ENCODE measurements at regions not wholly inside any gene's neighbourhood (a gene's known extent, or its start where the extent isn't known, plus 50 kb on each side); places are given as distances from the start of the nearest gene placed in this dataset.

DNA sequence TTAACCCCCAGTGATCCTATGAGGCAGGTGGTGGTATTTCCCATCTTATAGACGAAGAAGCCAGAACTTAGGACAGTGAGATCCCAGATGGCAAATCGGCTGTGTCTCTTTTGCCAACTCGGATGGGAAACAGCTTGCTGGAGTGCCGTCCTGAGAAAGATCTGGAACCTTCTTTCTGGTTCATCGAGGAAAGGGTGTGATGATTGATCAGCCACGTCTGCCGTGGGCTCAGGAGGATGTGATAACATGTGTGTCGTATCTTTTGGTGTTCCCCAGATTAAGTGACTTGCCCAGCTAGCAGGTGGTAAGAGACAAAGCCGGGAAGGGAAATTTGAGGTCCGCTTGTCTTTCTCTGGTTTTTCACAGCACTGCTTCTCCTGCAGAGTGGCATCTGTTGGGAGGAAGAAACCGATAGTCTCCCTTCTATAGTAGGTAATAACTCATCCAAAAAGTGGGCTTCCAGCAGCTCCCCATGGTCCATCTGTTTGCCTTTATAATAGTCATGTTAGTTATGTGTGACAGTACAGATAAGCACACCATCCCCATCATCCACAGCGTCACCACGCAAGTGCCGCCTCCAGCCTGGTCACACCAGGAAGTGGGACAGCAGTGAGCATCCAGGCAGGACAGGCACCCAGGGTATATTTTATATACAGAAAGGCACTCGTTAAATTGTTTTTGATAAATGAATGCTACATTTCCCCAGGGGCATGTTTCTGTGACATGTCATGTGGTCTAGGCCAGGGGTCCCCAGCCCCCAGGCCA lies 175.5 kb downstream of the KATNIP start (continued):
- TF ChIP-seq RAD21 (IDR thresholded peaks at IDR 0.05; ENCODE audit: low read depth) (no peak), SIN3A (IDR thresholded peaks at IDR 0.05; ENCODE audit: low read depth) (no peak), REST (IDR thresholded peaks at IDR 0.05; ENCODE audit: low read depth) (no peak), CBX3 (IDR thresholded peaks at IDR 0.05; ENCODE audit: low read depth) (no peak)

DNA sequence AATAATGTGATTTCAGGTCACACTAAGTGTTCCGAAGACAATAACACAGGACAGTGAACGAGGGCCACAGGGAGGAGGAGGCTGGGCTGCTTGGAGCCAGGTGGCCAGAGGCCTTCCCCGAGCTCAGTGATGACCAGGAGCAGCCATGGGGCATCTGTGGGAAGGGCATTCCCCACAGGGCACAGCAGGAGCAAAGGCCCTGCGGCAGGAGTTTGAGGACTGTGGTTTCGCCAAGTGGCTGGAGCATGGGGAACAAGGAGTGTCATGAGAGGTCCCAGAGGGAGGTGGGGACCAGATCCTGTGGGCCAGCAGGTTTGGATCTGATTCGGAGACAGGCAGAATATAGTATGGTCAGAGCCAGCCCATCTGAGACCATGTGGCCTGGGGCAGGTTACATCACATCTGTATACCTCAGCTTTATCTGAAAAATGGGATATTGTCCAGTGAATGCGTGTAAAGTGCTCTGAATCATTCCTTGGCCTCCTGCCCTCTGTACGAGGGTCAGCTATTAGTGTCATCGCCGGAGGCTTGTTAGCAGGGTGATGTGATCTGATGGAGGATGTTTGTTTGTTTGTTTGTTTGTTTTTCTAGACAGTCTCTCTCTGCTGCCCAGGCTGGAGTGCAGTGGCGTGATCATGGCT lies 176.8 kb downstream of the KATNIP start:
- ATAC-seq (no peak), DNase-seq (ENCODE audit: low read depth, low spot score) (no peak)
- RAD21 ChIA-PET (ENCODE audit: low non-redundant PET in 1 of 2, low total read pairs in 2 of 2, uncharacterized antibody in 2 of 2, unreplicated experiment in 2 of 2): no interaction called here
- BruUV-seq (replicated peaks): no TSS peak
- H3K4me1 ChIP-seq (ENCODE audit: control insufficient read depth in 1 of 2, insufficient read depth in 2 of 2, low read length in 2 of 2): peaks cover 0 to 7% of the 10 kb centered on the region in 2 experiments; a peak in 3 of 4 replicates
- CTCF ChIA-PET: no interaction called here
- H3K36me3 ChIP-seq (ENCODE audit: control insufficient read depth in 1 of 2, insufficient read depth in 2 of 2, low read length in 2 of 2): no peaks in the 10 kb centered on the region; a peak in 1 of 4 replicates
- H3K79me2 ChIP-seq (ENCODE audit: insufficient read depth, low read length): no peaks in the 10 kb centered on the region
- POLR2A ChIA-PET: no interaction called here
- no peak overlapping the region for H2AFZ ChIP-seq (ENCODE audit: low read depth, low read length, poor library complexity, severe bottlenecking)
- H3K27me3 ChIP-seq (ENCODE audit: insufficient read depth, low read length): no peaks in the 10 kb centered on the region
- H3K9me3 ChIP-seq (ENCODE audit: control insufficient read depth in 1 of 2, insufficient read depth in 1 of 2, low read depth in 1 of 2, low read length in 2 of 2): no peaks in the 10 kb centered on the region
- no peak overlapping the region for H3K4me2 ChIP-seq (ENCODE audit: low read length)
- no peak for TF ChIP-seq POLR2AphosphoS5 (IDR thresholded peaks at IDR 0.05; ENCODE audit: low read depth, low read length)
- no peak for TF ChIP-seq TCF7L2 (IDR thresholded peaks at IDR 0.05; ENCODE audit: borderline replicate concordance, extremely low read depth, insufficient read depth, insufficient read length)
- TF ChIP-seq RAD21 (IDR thresholded peaks at IDR 0.05; ENCODE audit: low read depth): no peak
- TF ChIP-seq YY1 (IDR thresholded peaks at IDR 0.05; ENCODE audit: extremely low read depth, insufficient replicate concordance, low read depth, low read length): no peak
- TF ChIP-seq MAX (IDR thresholded peaks at IDR 0.05): no peak
- TF ChIP-seq SRF (IDR thresholded peaks at IDR 0.05; ENCODE audit: low read depth): no peak
- no peak for TF ChIP-seq ELF1 (IDR thresholded peaks at IDR 0.05; ENCODE audit: borderline replicate concordance, low read depth)
- TF ChIP-seq JUND (IDR thresholded peaks at IDR 0.05): no peak
- no peak for TF ChIP-seq ZFX (IDR thresholded peaks at IDR 0.05)
- no peak overlapping the region for H3K4me3 ChIP-seq (replicated peaks in 1 of 2; ENCODE audit: low read depth in 1 of 2, low read length in 2 of 2)
- no peak overlapping the region for H3K9ac ChIP-seq (ENCODE audit: low read length)
- no peaks in the 10 kb centered on the region for H3K9me2 ChIP-seq (ENCODE audit: insufficient read depth)
- intact Hi-C loops (cut with micrococcal nuclease): no loop called here
- no peaks in the 10 kb centered on the region for H4K20me1 ChIP-seq (ENCODE audit: insufficient read depth)
- no peak overlapping the region for H3K27ac ChIP-seq (ENCODE audit: low read depth, low read length)
